GM23248 (cell line): ENCODE measurements at regions not wholly inside any gene's neighbourhood (a gene's known extent, or its start where the extent isn't known, plus 50 kb on each side); places are given as distances from the start of the nearest gene placed in this dataset.
"Not testable (repeated sequence)": the region's sequence is repeated elsewhere in the genome, so short reads cannot be mapped to it uniquely, and the experiment has no call there.

Experiments
- EZH2 ChIP-seq: fragments of 200-600 bp; sonication (generic); IDR thresholded peaks from 2 replicates; pipeline ENCODE4 v1.6.1; 2018; ENCODE audit warnings: antibody characterized with exemption, mild to moderate bottlenecking; ENCODE audit not compliant: insufficient read depth, poor library complexity, severe bottlenecking
- EZH2phosphoT487 ChIP-seq: fragments of 200-600 bp; sonication (generic); IDR thresholded peaks from 2 replicates; pipeline ENCODE4 v1.6.1; 2018; ENCODE audit warnings: antibody characterized with exemption, moderate library complexity, mild to moderate bottlenecking, low read depth; ENCODE audit not compliant: insufficient read depth

DNA sequence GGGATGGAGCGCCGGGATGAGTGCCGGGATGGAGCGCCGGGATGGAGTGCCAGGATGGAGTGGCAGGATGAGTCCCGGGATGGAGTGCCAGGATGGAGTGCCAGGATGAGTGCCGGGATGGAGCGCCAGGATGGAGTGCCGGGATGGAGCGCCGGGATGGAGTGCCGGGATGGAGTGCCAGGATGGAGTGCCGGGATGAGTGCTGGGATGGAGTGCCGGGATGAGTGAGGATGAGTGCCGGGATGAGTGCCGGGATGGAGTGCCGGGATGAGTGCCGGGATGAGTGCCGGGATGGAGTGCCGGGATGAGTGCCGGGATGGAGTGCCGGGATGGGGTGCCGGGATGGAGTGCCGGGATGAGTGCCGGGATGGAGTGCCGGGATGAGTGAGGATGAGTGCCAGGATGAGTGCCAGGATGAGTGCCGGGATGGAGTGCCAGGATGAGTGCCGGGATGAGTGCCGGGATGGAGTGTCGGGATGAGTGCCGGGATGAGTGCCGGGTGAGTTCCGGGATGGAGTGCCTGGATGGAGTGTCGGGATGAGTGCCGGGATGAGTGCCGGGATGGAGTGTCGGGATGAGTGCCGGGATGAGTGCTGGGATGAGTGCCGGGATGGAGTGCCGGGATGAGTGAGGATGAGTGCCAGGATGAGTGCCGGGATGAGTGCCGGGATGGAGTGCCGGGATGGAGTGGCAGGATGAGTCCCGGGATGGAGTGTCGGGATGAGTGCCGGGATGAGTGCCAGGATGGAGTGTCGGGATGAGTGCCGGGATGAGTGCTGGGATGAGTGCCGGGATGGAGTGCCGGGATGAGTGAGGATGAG is 52.9 kb upstream of the HELT start:
- TF ChIP-seq EZH2, EZH2phosphoT487: not testable (repeated sequence)
